ENCODE measurements at regions not wholly inside any gene's neighbourhood (a gene's known extent, or its start where the extent isn't known, plus 50 kb on each side); places are given as distances from the start of the nearest gene placed in this dataset.

- H3K27ac Mint-ChIP-seq, result no peak overlapping the region
- Histone ChIP-seq H3K4me2 (no peak overlapping the region), H3K27ac (ENCODE audit: low read depth) (no peak overlapping the region), H3K4me1 (ENCODE audit: insufficient read depth) (no peaks in the 10 kb centered on the region), H3K9me2 (ENCODE audit: insufficient read depth) (0 out of 2 replicates have a peak, but pooled peaks cover 4% of the 10 kb centered on the region), H3K27me3 (ENCODE audit: insufficient read depth) (no peaks in the 10 kb centered on the region), H4K20me1 (replicated peaks; ENCODE audit: insufficient read depth) (no peaks in the 10 kb centered on the region), H3K79me2 (replicated peaks; ENCODE audit: insufficient read depth) (no peaks in the 10 kb centered on the region), H2AFZ (no peak overlapping the region), H3K4me3 (no peak overlapping the region), H3F3A (replicated peaks; ENCODE audit: low read depth) (no peaks in the 10 kb centered on the region), H3K36me3 (ENCODE audit: insufficient read depth) (no peaks in the 10 kb centered on the region)
- H3K27me3 Mint-ChIP-seq (ENCODE audit: insufficient read depth, low read depth, poor library complexity), result peaks cover 3% of the 10 kb centered on the region
- no peak for DNase-seq (ENCODE audit: low spot score)
- ATAC-seq, result no peak
- H3K9me3 Mint-ChIP-seq, result no peaks in the 10 kb centered on the region; the same call in 2 of the 3 replicates
- H3K36me3 Mint-ChIP-seq (ENCODE audit: low read depth), result no peaks in the 10 kb centered on the region
- no peak for TF ChIP-seq ZNF114 (CRISPR knock-in tag; IDR thresholded peaks at IDR 0.05)
- TF ChIP-seq, protein P1, sequence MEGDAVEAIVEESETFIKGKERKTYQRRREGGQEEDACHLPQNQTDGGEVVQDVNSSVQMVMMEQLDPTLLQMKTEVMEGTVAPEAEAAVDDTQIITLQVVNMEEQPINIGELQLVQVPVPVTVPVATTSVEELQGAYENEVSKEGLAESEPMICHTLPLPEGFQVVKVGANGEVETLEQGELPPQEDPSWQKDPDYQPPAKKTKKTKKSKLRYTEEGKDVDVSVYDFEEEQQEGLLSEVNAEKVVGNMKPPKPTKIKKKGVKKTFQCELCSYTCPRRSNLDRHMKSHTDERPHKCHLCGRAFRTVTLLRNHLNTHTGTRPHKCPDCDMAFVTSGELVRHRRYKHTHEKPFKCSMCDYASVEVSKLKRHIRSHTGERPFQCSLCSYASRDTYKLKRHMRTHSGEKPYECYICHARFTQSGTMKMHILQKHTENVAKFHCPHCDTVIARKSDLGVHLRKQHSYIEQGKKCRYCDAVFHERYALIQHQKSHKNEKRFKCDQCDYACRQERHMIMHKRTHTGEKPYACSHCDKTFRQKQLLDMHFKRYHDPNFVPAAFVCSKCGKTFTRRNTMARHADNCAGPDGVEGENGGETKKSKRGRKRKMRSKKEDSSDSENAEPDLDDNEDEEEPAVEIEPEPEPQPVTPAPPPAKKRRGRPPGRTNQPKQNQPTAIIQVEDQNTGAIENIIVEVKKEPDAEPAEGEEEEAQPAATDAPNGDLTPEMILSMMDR (conservative IDR thresholded peaks at IDR 0.05; ENCODE audit: low read depth in 2 of 2), result 0 out of 4 replicates have a peak, but pooled peaks of 1 of the 2 experiments have one; percentile 7
- no peak overlapping the region for H3K4me3 Mint-ChIP-seq
- peaks cover 6% of the 10 kb centered on the region; the same call in 1 of the 3 replicates for H3K4me1 Mint-ChIP-seq
These were observed 193.1 kb upstream of the GSC start for GRCh38 chr14:94963051-94963450.

GRCh38 chr14:94962166-94962575 is 192.3 kb upstream of the GSC start:
- H3K36me3 ChIP-seq (ENCODE audit: insufficient read depth), result no peaks in the 10 kb centered on the region
- no peak overlapping the region for H3K27ac ChIP-seq (ENCODE audit: low read depth)
- peaks cover 6% of the 10 kb centered on the region; the same call in 1 of the 3 replicates for H3K4me1 Mint-ChIP-seq
- no peak for DNase-seq (ENCODE audit: low spot score)
- H3F3A ChIP-seq (replicated peaks; ENCODE audit: low read depth), result no peaks in the 10 kb centered on the region
- H3K4me3 ChIP-seq, result no peak overlapping the region
- H3K9me3 Mint-ChIP-seq, result no peaks in the 10 kb centered on the region; the same call in 2 of the 3 replicates
- H3K79me2 ChIP-seq (replicated peaks; ENCODE audit: insufficient read depth), result no peaks in the 10 kb centered on the region
- H2AFZ ChIP-seq, result no peak overlapping the region
- no peak overlapping the region for H3K27ac Mint-ChIP-seq
- no peaks in the 10 kb centered on the region for H3K36me3 Mint-ChIP-seq (ENCODE audit: low read depth)
- H3K4me3 Mint-ChIP-seq, result no peak overlapping the region
- H3K27me3 Mint-ChIP-seq (ENCODE audit: insufficient read depth, low read depth, poor library complexity), result peaks cover 3% of the 10 kb centered on the region
- 0 out of 2 replicates have a peak, but pooled peaks cover 5% of the 10 kb centered on the region for H3K9me2 ChIP-seq (ENCODE audit: insufficient read depth)
- H3K27me3 ChIP-seq (ENCODE audit: insufficient read depth), result no peaks in the 10 kb centered on the region
- no peak overlapping the region for H3K4me2 ChIP-seq
- no peaks in the 10 kb centered on the region for H4K20me1 ChIP-seq (replicated peaks; ENCODE audit: insufficient read depth)
- no peak for ATAC-seq
- no peaks in the 10 kb centered on the region for H3K4me1 ChIP-seq (ENCODE audit: insufficient read depth)
- no peak for TF ChIP-seq ZNF331 (CRISPR knock-in tag; IDR thresholded peaks at IDR 0.05; ENCODE audit: low read depth)
- no peak for TF ChIP-seq POLR2AphosphoS5 (IDR thresholded peaks at IDR 0.05; ENCODE audit: low read depth)
- TF ChIP-seq, protein P2, sequence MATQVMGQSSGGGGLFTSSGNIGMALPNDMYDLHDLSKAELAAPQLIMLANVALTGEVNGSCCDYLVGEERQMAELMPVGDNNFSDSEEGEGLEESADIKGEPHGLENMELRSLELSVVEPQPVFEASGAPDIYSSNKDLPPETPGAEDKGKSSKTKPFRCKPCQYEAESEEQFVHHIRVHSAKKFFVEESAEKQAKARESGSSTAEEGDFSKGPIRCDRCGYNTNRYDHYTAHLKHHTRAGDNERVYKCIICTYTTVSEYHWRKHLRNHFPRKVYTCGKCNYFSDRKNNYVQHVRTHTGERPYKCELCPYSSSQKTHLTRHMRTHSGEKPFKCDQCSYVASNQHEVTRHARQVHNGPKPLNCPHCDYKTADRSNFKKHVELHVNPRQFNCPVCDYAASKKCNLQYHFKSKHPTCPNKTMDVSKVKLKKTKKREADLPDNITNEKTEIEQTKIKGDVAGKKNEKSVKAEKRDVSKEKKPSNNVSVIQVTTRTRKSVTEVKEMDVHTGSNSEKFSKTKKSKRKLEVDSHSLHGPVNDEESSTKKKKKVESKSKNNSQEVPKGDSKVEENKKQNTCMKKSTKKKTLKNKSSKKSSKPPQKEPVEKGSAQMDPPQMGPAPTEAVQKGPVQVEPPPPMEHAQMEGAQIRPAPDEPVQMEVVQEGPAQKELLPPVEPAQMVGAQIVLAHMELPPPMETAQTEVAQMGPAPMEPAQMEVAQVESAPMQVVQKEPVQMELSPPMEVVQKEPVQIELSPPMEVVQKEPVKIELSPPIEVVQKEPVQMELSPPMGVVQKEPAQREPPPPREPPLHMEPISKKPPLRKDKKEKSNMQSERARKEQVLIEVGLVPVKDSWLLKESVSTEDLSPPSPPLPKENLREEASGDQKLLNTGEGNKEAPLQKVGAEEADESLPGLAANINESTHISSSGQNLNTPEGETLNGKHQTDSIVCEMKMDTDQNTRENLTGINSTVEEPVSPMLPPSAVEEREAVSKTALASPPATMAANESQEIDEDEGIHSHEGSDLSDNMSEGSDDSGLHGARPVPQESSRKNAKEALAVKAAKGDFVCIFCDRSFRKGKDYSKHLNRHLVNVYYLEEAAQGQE (IDR thresholded peaks at IDR 0.05; ENCODE audit: unreplicated experiment), result no peak
- TF ChIP-seq JUNB (IDR thresholded peaks at IDR 0.05; ENCODE audit: unreplicated experiment), result no peak
- no peak for TF ChIP-seq EZH2 (IDR thresholded peaks at IDR 0.05; ENCODE audit: low read depth, unreplicated experiment)
- TF ChIP-seq, protein P1 (conservative IDR thresholded peaks at IDR 0.05; ENCODE audit: low read depth in 2 of 2), result no peak
- TF ChIP-seq NANOG (IDR thresholded peaks at IDR 0.05; ENCODE audit: borderline replicate concordance), result no peak
- no peak for TF ChIP-seq STAT1 (IDR thresholded peaks at IDR 0.05; ENCODE audit: unreplicated experiment)
- no peak for TF ChIP-seq CREB1 (CRISPR knock-in tag; IDR thresholded peaks at IDR 0.05; ENCODE audit: low read depth)
- TF ChIP-seq EZH2phosphoT487 (IDR thresholded peaks at IDR 0.05; ENCODE audit: unreplicated experiment), result no peak
- TF ChIP-seq ZNF114 (CRISPR knock-in tag; IDR thresholded peaks at IDR 0.05), result no peak
